Non-pigmented ciliary epithelial cell (primary cell): ENCODE measurements at regions not wholly inside any gene's neighbourhood (a gene's known extent, or its start where the extent isn't known, plus 50 kb on each side); places are given as distances from the start of the nearest gene placed in this dataset.
"Not testable (repeated sequence)": the region's sequence is repeated elsewhere in the genome, so short reads cannot be mapped to it uniquely, and the experiment has no call there.

Source experiments
- DNase-seq: peaks from one replicate; pipeline ENCODE4 v3.0.0-alpha.2; 2010; ENCODE audit warnings: low read depth

DNA sequence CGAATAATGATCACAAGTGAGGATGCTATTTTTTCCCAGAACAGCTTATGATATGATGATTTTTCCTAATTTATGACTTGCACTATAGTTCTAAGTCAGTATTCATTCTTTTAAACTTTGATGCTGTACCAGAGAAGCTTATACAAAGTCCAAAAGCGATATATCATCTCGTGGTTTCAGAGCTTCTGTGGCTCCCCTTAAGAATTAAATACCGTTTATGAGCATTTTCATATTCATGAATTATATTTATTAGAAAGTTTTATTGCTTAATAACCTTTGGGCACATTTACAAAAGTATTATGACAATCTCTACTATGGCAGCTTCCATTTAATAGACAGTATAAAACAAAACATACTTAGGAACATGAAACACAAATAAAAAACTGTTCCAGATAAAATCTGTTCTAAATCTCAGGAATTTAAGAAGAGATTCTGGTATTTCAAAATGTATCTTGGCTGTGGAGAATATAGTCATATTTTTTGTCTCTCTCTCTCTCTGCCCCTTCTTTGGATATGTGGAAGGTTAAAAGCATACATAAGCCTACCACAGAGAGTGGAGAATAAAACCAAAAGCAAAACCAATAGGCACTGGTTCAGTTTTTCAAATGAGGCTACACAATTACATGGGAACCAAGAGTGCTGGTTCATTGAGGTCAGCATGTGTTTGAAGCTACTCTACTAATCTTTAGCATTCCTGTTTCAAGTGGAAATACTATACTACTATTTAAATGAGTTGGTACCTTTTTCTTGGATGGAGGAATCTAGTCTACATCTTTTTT, 884.5 kb upstream of the GJE1 start:
- no peak for DNase-seq

DNA sequence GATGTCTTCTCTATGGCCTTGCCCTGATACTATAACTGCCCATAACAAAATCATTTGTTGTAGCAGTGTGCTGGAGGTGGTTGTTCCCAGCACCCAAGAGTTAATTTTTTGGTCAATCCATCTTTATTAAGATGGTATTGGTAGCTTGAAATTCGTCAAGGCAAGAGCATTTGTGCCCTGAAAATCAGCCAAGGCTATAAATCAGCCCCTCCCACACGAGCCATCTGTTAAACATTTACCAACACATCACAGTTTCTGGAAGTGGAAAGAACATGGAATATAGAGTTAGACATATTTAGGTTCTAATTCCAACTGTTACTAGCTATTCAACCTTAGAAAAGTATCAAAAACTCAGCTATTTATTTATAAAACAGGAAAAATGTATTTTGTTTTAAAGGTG, 888.4 kb upstream of the GJE1 start:
- no peak for DNase-seq

DNA sequence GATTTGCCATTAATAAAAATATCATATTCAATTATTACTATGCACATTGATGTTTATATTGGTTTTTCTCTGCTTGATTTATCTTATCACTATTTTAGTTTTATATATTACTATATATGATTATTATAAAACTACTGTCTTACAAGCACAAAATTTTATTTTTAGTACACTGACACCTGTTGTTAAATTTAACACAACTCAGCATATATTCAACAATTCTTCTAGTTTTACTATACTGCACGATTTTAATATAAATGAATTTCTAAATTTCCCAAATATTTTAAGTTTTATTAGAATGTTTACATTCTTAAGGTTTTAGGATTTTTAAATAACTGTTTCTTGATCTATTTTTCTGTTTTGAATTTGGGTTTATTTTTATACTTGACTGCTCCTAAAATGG, 889.8 kb upstream of the GJE1 start:
- DNase-seq: no peak

DNA sequence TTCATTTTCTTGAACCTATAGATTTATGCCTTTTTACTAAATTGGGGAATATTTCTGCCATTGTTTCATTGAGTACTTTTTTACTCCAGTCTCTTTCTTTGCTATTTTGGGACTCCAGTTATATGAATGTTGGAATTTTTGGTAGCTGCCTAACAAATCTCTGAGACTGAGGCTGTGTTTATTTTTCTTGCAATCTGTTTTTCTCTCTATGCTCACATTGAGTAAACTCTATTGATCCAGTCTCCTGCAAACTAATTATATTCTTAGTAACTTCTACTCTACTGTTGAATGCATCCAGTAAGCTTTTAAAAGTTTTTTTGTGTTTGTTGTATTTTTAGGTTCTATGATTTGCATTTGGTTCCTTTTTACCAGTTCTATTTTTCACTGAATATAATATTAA, 903.4 kb upstream of the GJE1 start:
- DNase-seq: no peak

DNA sequence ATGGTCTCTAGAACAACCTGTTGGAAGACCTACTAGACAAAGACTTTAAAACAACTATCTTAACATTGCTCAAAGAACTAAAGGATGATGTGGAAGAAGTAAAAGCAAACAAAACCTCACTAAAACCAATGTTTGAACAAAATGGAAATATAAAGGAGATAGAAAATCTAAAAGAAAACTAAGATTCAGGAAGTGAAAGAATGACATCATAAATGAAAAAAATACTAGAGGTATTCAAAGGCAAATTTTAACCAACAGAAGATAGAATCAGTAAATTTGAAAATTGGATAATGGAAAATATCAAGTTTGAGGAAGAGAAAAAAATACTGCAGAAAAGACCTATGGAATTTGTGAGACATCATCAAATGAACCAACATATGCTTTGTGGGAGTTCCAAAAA, 914.1 kb upstream of the GJE1 start:
- no peak for DNase-seq

DNA sequence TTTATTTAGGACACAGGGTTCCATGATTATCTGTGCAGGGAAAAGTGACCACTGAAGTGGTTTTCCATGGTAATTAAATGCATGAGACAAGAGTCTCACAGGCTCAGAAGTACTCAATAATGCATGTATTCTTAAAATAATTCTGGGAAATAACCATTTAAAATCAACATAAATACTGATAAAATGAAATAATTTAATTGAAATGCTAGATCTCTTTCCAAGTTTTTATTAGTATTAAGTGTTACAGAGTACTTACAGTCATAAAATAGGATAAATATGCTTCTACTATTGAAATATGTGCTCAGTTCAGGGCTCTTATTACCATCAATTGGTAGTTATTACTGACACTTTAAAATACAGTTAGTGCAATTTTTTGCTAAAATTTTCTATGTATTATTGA, 916.0 kb upstream of the GJE1 start:
- no peak for DNase-seq

DNA sequence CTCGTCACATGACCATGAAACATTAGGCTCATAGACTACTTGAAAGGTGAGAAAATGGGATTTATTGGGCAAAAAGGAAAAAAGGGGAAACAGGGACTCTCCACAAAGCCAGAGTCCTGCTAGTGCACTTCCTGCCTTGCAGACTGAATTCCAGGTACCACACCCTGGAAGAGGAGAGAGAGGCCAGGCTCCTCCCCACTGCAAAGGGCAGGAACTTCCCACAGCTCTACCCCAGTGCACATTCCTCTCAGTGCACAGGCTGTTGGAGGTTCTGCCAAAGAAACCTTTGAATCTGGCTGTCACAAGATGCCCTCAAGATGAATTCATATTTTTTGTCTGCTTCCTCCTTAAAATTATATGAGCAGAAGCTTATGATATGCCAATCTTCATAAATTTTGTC, 920.4 kb upstream of the GJE1 start:
- DNase-seq: no peak

DNA sequence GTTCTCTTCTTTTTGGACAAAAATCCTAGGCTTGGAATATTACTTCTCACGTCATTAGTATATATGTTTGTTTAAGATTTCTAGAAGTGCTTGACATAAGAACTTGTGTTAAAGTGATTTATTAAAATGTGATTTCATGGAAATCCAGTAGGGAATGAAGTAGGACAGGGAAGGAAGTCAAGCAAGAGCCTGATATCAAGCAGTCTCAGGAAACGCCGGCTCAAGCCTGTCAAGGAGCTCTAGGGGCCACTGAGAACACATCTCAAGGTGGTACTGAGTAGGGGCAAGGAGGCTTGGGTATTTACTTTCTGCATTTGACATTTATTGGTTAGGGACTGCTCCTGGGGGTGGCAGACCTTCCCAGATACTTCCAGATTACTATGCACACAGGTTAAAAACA, 920.9 kb upstream of the GJE1 start:
- no peak for DNase-seq

DNA sequence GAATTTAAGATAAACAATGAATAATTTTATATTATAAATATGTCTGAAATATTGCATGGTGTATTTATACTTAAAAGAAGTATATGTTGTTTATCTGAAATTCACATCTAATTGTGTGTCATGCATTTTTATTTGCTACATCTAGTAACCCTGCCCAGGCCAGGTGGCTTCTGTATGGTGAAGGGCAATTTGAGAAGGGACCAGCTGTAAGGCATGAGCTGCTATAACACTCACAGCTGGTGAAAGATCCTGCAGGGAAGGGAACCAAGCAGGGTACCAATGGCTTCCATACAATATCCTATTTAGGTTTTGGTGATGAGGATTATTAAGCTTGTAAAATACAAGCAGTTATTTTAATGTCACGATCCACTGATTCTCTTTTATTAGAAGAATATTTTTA, 921.8 kb upstream of the GJE1 start:
- no peak for DNase-seq

DNA sequence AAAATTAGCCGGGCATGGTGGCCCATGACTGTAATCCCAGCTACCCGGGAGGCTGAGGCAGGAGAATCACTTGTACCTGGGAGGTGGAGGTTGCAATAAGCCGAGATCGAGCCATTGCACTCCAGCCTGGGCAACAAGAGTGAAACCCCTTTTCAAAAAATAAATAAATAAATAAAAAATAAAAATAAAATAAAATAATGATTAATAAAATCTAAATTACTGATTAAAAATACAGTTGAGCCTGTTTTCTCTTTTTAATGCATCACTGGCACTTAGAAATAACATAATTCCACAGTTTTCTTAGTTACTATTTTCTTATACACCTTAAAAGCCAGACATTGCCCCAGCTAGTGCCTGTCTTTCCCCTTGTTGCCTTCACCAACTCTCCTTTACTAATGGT, 922.8 kb upstream of the GJE1 start:
- no peak for DNase-seq

DNA sequence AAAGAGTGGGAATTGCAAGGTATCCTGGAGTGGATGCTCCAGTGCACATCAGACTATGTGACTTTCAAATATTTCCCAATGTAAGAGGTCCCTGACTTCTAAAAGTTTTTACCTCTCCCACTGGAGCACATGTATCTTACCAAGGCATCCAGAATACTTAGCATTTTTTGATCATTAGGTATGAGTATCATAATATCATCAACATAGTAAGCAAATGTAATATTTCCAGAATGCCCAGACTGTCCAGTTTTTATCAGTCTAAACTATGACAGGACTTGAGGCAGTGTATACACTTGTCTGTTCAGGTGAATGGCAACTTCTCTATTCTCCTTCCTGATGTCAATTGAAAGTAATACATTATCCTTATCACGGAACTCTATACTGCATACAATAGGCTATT, 924.6 kb upstream of the GJE1 start:
- no peak for DNase-seq

DNA sequence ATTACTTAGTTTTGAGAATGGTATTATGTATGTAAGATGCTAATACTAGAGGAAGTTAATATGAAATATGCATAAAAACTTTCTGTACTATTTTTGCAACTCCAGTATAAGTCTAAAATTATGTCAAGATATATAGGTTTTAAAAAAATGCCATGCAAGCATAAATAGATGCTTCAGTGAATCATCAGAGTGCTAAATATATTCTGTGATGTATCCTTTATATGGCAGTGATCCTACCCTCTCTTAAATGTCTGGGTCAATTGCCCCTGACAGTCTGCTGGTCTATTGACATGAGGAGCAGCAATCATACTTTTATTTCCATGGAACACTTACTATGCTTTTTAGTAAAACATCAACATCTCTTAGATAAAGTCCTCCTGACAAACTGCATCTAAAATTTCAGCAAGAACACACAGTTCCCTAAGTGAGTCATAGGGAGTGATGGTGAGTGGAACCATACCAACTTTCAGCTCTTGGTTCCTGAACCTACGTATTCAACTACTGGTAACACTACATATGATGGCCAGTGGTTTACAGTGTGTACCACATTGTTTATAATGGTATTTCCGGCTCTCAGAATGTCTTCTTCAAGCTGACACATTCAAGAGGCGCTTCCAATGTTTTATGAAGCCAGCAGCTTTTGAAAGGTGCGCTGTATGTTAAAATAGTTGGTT, 928.7 kb upstream of the GJE1 start:
- DNase-seq: peak; percentile 60

DNA sequence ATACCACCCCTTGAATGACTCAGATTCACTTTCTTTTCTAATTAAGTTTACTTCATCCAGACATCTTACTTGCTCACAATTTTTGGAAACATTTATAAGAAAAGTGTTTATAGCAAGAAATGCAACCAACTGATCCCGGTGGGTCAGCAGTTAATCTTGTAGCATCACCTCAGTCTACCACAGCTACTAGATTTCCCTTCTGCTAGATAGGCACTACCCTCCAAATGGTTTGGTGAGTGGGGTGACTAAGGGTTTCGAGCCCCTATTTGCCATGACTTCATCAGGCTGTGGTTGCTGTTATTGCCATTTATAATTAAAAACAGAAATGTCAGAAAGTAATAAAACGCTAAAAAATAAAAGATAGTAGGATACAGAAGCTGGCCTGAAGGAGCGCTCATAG, 930.1 kb upstream of the GJE1 start:
- DNase-seq: no peak

DNA sequence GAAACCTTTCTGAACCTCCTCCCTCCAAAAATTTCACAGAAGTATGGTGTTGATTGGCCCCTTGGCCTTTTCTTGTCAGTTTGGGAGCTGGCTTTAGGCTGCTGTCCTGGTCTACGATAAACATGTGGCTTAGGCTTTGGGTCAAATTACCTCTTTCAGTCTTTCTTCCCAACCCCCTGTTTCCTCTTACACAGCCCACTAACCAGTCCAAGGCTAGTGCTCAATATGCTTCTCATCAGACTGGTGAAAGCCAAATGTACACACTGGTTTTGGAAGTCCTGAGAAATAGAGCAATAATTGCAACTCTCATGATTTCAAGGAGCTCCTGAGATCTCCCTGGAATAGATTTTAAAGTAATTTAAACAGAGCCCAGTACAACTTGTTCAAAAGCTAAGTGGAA, 933.7 kb upstream of the GJE1 start:
- DNase-seq: peak; percentile 10

DNA sequence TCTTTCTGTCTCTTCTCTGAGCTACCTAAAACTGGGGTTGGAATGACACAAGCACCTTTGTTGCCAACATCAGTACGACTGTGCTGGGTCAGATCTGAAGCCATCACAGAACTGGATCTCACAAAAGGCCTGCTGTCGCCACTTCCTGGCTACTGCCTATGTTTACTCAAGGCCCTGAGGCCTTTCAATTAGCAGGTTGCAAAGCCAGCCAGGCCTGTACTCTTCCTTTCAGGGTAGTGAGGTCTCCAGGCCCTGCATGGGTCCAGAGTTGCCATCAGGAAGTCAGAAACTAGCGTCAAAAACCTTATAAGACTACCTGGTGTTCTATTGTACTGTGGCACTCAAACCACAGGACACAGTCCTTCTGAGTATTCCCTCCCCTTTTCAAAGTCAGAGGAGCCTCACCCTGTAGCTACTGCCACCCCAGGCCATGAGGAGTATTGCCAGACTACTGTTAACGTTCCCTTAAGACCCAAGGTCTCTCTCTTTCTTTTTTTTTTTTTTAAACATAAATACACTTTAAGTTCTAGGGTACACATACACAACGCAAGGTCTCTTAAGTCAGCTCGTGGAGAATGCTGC, 937.4 kb upstream of the GJE1 start:
- DNase-seq: no peak

DNA sequence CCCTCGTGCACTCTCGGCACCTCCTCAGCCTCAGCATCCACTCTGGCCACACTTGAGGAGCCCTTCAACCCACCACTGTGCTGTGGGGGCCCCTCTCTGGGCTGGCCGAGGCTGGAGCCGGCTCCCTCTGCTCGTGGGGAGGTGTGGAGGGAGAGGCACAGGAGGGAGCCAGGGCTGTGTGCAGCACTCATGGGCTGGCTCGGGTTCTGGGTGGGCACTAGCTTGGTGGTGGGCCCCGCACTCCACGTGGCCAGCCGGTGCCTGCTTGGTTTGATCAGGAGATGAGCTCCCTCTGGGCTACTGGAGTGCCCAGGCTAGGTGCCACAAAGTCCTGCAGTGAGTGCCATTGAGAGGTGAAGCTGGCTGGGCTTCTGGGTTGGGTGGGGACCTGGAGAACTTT, 949.4 kb upstream of the GJE1 start:
- no peak for DNase-seq

DNA sequence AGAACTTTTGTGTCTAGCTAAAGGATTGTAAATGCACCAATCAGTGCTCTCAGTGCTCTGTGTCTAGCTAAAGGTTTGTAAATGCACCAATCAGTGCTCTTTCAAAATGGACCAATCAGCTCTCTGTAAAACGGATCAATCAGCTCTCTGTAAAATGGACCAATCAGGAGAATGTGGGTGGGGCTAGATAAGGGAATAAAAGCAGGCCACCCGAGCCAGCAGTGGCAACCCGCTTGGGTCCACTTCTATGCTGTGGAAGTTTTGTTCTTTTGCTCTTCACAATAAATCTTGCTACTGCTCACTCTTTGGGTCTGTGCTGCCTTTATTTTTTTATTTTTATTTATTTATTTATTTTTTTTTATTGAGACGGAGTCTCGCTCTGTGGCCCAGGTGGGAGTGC, 957.3 kb upstream of the GJE1 start:
- DNase-seq: not testable (repeated sequence)

DNA sequence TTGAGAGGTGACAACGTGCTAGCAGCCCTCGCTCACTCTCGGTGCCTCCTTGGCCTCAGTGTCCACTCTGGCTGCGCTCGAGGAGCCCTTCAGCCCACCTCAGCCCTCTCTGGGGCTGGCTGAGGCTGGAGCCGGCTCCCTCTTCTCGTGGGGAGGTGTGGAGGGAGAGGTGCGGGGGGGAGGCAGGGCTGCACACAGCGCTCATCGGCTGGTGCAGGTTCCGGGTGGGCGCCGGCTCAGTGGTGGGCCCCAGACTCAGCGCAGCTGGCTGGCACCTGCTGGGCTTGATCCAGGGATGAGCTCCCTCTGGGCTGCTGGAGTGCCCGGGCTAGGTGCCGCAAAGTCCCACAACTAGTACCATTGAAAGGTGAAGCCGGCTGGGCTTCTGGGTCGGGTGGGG, 957.8 kb upstream of the GJE1 start:
- no peak for DNase-seq

DNA sequence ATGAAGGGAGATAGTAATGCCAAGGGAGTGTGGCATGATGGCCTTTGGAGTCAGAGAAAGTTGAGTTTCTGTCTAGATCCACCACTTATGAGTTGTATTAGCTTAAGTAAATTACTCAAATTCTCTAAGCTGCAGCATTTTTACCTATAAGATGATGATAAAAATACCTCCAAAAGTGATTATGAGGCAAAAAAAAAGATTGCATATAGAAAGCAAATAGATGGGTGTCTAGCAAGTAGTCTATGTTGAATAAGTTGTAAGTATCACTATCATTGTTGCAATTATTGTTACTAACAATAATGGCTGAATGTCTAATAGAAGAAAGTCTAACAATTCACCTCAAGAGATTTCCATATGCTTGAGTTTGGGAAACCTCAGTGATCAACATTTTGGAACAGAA, 959.2 kb upstream of the GJE1 start:
- no peak for DNase-seq

DNA sequence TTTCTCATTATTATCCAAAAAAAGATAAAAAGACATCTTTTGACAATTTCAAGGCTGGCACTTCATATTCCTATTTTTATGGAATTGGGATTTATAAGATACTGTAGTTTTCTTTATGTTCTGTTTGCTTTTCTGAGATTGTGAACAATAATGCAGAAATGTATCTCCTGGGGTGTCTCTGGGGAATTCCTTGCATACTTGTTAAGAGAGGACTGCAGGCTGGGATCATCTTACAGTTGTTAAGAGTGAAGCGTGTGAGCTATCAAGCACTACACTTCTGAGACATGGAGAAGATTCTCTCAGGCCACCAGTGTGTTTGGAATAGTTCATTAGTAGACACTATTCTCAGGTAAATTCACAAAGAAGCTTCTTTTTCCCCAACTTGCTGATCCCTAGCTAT, 963.3 kb upstream of the GJE1 start:
- DNase-seq: peak; percentile 54

DNA sequence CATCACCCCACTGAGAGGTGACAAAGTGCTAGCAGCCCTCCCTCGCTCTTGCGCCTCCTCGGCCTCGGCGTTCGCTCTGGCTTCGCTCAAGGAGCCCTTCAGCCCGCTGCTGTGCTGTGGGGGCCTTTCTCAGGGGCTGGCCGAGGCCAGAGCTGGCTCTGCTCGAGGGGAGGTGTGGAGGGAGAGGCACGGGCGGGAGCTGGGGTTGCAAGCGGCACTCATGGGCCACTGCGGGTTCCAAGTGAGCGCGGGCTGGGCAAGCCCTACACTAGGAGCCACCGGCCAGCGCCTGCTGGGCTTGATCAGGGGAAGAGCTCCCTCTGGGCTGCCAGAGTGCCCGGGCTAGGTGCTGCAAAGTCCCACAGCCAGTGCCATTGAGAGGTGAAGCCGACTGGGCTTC, 964.8 kb upstream of the GJE1 start:
- DNase-seq: no peak

DNA sequence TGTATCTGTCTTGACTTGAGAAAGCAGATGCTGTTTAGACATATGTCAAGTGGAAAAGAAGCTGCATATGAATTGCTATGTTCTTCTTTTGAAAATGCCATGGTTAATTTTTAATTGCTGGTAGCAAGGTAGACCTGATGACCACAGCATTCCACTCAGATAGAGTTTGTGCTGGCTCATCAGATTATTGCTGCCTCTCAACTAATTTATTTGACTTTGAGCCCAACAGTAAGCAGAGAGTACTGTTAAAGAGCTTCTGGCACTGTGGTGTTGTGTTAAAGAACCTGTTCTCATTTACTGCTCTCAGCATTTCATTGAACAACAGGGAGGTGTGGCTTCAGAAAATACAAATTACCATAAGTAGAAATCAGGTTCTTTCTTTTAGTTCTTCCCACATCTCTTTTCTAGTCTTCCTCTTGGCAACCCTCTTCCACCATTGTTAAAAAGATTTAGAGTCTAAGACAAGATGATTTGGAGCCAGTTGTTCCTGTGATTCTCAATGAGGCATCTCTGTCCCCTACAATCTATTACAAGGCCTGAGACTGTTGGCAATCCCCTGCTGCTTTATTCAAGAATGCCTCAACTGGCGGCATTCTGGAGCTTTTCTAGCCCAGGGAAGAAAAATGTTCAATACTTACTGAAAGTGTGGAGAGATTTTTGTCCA, 967.6 kb upstream of the GJE1 start:
- no peak for DNase-seq
